Stromal cell of bone marrow (primary cell): ENCODE measurements at regions not wholly inside any gene's neighbourhood (a gene's known extent, or its start where the extent isn't known, plus 50 kb on each side); places are given as distances from the start of the nearest gene placed in this dataset.

Experiments
- DNase-seq: peaks from one replicate; pipeline ENCODE4 v3.0.0-alpha.2; 2012; ENCODE audit warnings: low read depth

GRCh38 chr16:55169780-55170179, 154.2 kb upstream of the IRX6 start:
- no peak for DNase-seq

GRCh38 chr16:55171241-55171640, 152.8 kb upstream of the IRX6 start:
- no peak for DNase-seq

GRCh38 chr16:55175389-55175788, 148.6 kb upstream of the IRX6 start:
- DNase-seq: no peak

GRCh38 chr16:55176901-55177300, 147.1 kb upstream of the IRX6 start:
- no peak for DNase-seq

- no peak for DNase-seq
Observed at GRCh38 chr16:55179411-55179810, 144.6 kb upstream of the IRX6 start.

GRCh38 chr16:55179852-55180585, 144.0 kb upstream of the IRX6 start:
- DNase-seq: no peak

GRCh38 chr16:55184052-55184451, 140.0 kb upstream of the IRX6 start:
- DNase-seq: no peak

- no peak for DNase-seq
Observed at GRCh38 chr16:55184619-55185018, 139.4 kb upstream of the IRX6 start.

- DNase-seq: no peak
Observed at GRCh38 chr16:55189224-55189623, 134.8 kb upstream of the IRX6 start.

GRCh38 chr16:55189682-55190636, 134.0 kb upstream of the IRX6 start:
- DNase-seq: no peak

- no peak for DNase-seq
Observed at GRCh38 chr16:55192734-55193133, 131.3 kb upstream of the IRX6 start.

GRCh38 chr16:55203570-55203969, 120.4 kb upstream of the IRX6 start:
- no peak for DNase-seq

GRCh38 chr16:55204069-55204468, 119.9 kb upstream of the IRX6 start:
- DNase-seq: no peak

- no peak for DNase-seq
Observed at GRCh38 chr16:55204923-55205322, 119.1 kb upstream of the IRX6 start.

- DNase-seq: no peak
Observed at GRCh38 chr16:55207693-55208428, 116.1 kb upstream of the IRX6 start.

- DNase-seq: no peak
Observed at GRCh38 chr16:55209626-55210025, 114.4 kb upstream of the IRX6 start.

- DNase-seq: no peak
Observed at GRCh38 chr16:55212791-55213190, 111.2 kb upstream of the IRX6 start.

- no peak for DNase-seq
Observed at GRCh38 chr16:55214412-55214811, 109.6 kb upstream of the IRX6 start.

GRCh38 chr16:55214974-55215494, 109.0 kb upstream of the IRX6 start:
- DNase-seq: no peak

- no peak for DNase-seq
Observed at GRCh38 chr16:55217392-55217791, 106.6 kb upstream of the IRX6 start.

GRCh38 chr16:55221836-55222235, 102.2 kb upstream of the IRX6 start:
- DNase-seq: no peak

GRCh38 chr16:55222486-55222885, 101.5 kb upstream of the IRX6 start:
- DNase-seq: no peak
